DOHH2 (cell line): ENCODE measurements at regions not wholly inside any gene's neighbourhood (a gene's known extent, or its start where the extent isn't known, plus 50 kb on each side); places are given as distances from the start of the nearest gene placed in this dataset.

Experiments used
- H3F3A ChIP-seq: fragments of 200-600 bp; sonication (generic), shearing (Covaris generic); 2 replicates; pipeline ENCODE4 v1.6.0; 2016; ENCODE audit warnings: antibody characterized with exemption, mild to moderate bottlenecking; ENCODE audit not compliant: control insufficient read depth, insufficient read depth
- H3K27ac ChIP-seq: fragments of 200-600 bp; sonication (generic); 2 replicates; pipeline ENCODE4 v1.5.1; 2014; ENCODE audit warnings: low read depth, mild to moderate bottlenecking, low read length, moderate library complexity
- H3K27me3 ChIP-seq: fragments of 200-600 bp; sonication (generic); 2 replicates; pipeline ENCODE4 v1.6.1; 2014; ENCODE audit warnings: mild to moderate bottlenecking, low read length, mixed read lengths; ENCODE audit not compliant: control insufficient read depth
- H3K36me3 ChIP-seq: fragments of 200-600 bp; sonication (generic); 2 replicates; pipeline ENCODE4 v1.6.1; 2014; ENCODE audit warnings: mild to moderate bottlenecking, low read length, moderate library complexity, mixed read lengths; ENCODE audit not compliant: control insufficient read depth
- H3K4me1 ChIP-seq: fragments of 200-600 bp; sonication (generic); 2 replicates; pipeline ENCODE4 v1.6.1; 2014; ENCODE audit warnings: mild to moderate bottlenecking, low read length, mixed read lengths; ENCODE audit not compliant: control insufficient read depth
- H3K4me2 ChIP-seq: fragments of 200-600 bp; sonication (generic); 2 replicates; pipeline ENCODE4 v1.6.0; 2014; ENCODE audit warnings: mild to moderate bottlenecking, low read length, moderate library complexity
- H3K4me3 ChIP-seq: fragments of 200-600 bp; sonication (generic); 2 replicates; pipeline ENCODE4 v1.5.1; 2014; ENCODE audit warnings: mild to moderate bottlenecking, low read length, mixed read lengths
- H3K79me2 ChIP-seq: fragments of 200-600 bp; sonication (generic); 2 replicates; pipeline ENCODE4 v1.6.1; 2014; ENCODE audit warnings: mild to moderate bottlenecking, low read length, mixed read lengths; ENCODE audit not compliant: control insufficient read depth
- H3K9me2 ChIP-seq: fragments of 200-600 bp; sonication (generic); replicated peaks from 2 replicates; pipeline ENCODE4 v1.6.1; 2014; ENCODE audit warnings: mild to moderate bottlenecking, low read length, mixed read lengths; ENCODE audit not compliant: control insufficient read depth
- H3K9me3 ChIP-seq: fragments of 200-600 bp; sonication (generic); 2 replicates; pipeline ENCODE4 v1.6.1; 2014; ENCODE audit warnings: antibody characterized with exemption, low read length, mixed read lengths; ENCODE audit not compliant: control insufficient read depth, insufficient read depth
- H4K20me1 ChIP-seq: fragments of 200-600 bp; sonication (generic); 2 replicates; pipeline ENCODE4 v1.6.0; 2014; ENCODE audit warnings: low read depth, mild to moderate bottlenecking, antibody characterized with exemption, low read length, moderate library complexity; ENCODE audit not compliant: control insufficient read depth, insufficient read depth
- CTCF ChIP-seq: fragments of 200-600 bp; sonication (generic); IDR thresholded peaks from one replicate; pipeline ENCODE4 v1.5.1; 2014; ENCODE audit warnings: antibody characterized with exemption, mild to moderate bottlenecking, low read depth, low read length; ENCODE audit not compliant: poor library complexity, severe bottlenecking
- EZH2phosphoT487 ChIP-seq: fragments of 200-600 bp; sonication (generic); IDR thresholded peaks from 2 replicates; pipeline ENCODE4 v1.6.1; 2017; ENCODE audit warnings: borderline replicate concordance, mild to moderate bottlenecking, antibody characterized with exemption, low read length, moderate library complexity, mixed read lengths

GRCh38 chr1:208844158-208844557 lies 600.0 kb upstream of the PLXNA2 start:
- no peaks in the 10 kb centered on the region for H4K20me1 ChIP-seq
- no peaks in the 10 kb centered on the region for H3F3A ChIP-seq
- H3K79me2 ChIP-seq = no peaks in the 10 kb centered on the region
- no peaks in the 10 kb centered on the region for H3K9me2 ChIP-seq
- no peak overlapping the region for H3K4me2 ChIP-seq
- H3K4me3 ChIP-seq = no peak overlapping the region
- no peaks in the 10 kb centered on the region for H3K4me1 ChIP-seq
- no peak overlapping the region for H3K27ac ChIP-seq
- H3K36me3 ChIP-seq = no peaks in the 10 kb centered on the region
- H3K27me3 ChIP-seq = no peaks in the 10 kb centered on the region
- TF ChIP-seq CTCF = no peak
- TF ChIP-seq EZH2phosphoT487 = no peak
- H3K9me3 ChIP-seq = no peaks in the 10 kb centered on the region

- no peaks in the 10 kb centered on the region for H3K79me2 ChIP-seq
- no peak overlapping the region for H3K4me3 ChIP-seq
- H3K9me2 ChIP-seq = no peaks in the 10 kb centered on the region
- no peaks in the 10 kb centered on the region for H3K4me1 ChIP-seq
- H3F3A ChIP-seq = no peaks in the 10 kb centered on the region
- no peaks in the 10 kb centered on the region for H4K20me1 ChIP-seq
- TF ChIP-seq CTCF (no peak), EZH2phosphoT487 (no peak)
- no peaks in the 10 kb centered on the region for H3K36me3 ChIP-seq
- H3K9me3 ChIP-seq = no peaks in the 10 kb centered on the region
- no peak overlapping the region for H3K4me2 ChIP-seq
- H3K27me3 ChIP-seq = no peaks in the 10 kb centered on the region
- H3K27ac ChIP-seq = no peak overlapping the region
Measured at GRCh38 chr1:208848854-208849253, 604.7 kb upstream of the PLXNA2 start.

GRCh38 chr1:208850442-208850841 lies 606.3 kb upstream of the PLXNA2 start:
- no peak overlapping the region for H3K27ac ChIP-seq

More at GRCh38 chr1:208850442-208850841, 606.3 kb upstream of the PLXNA2 start:
- TF ChIP-seq CTCF (no peak), EZH2phosphoT487 (no peak)
- Histone ChIP-seq H3F3A (no peaks in the 10 kb centered on the region), H3K36me3 (no peaks in the 10 kb centered on the region), H4K20me1 (no peaks in the 10 kb centered on the region), H3K4me1 (no peaks in the 10 kb centered on the region), H3K4me3 (no peak overlapping the region), H3K4me2 (no peak overlapping the region), H3K9me3 (no peaks in the 10 kb centered on the region), H3K9me2 (no peaks in the 10 kb centered on the region), H3K27me3 (no peaks in the 10 kb centered on the region), H3K79me2 (no peaks in the 10 kb centered on the region)
